Chondrocyte (in vitro differentiated cells): ENCODE measurements at regions not wholly inside any gene's neighbourhood (a gene's known extent, or its start where the extent isn't known, plus 50 kb on each side); places are given as distances from the start of the nearest gene placed in this dataset.

Experiments
- DNase-seq: peaks from one replicate; pipeline ENCODE4 v3.0.0; 2021; ENCODE audit warnings: mixed read lengths, low spot score
- H3K27ac Mint-ChIP-seq: one replicate; pipeline ENCODE4 v1.8.0; 2021; ENCODE audit warnings: mild to moderate bottlenecking, moderate library complexity, mixed read lengths; ENCODE audit not compliant: unreplicated experiment
- H3K27me3 Mint-ChIP-seq: 2 replicates; pipeline ENCODE4 v1.8.0; 2021; ENCODE audit warnings: low read depth, mixed read lengths
- H3K36me3 Mint-ChIP-seq: 2 replicates; pipeline ENCODE4 v1.8.0; 2021; ENCODE audit warnings: low read depth, mixed read lengths
- H3K4me1 Mint-ChIP-seq: 2 replicates; pipeline ENCODE4 v1.8.0; 2021; ENCODE audit warnings: low read depth, mild to moderate bottlenecking, mixed read lengths
- H3K4me3 Mint-ChIP-seq: one replicate; pipeline ENCODE4 v1.8.0; 2021; ENCODE audit warnings: mild to moderate bottlenecking, moderate library complexity, mixed read lengths; ENCODE audit not compliant: unreplicated experiment
- H3K9me3 Mint-ChIP-seq: 2 replicates; pipeline ENCODE4 v1.8.0; 2021; ENCODE audit warnings: low read depth, mixed read lengths
- CTCF ChIP-seq: fragments of 200-600 bp; sonication (generic); IDR thresholded peaks from 2 replicates; pipeline ENCODE4 v1.5.0; 2021; ENCODE audit warnings: antibody characterized with exemption, mild to moderate bottlenecking, moderate library complexity

GRCh38 chr2:235416858-235417499, 76.9 kb upstream of the AGAP1 start:
- Mint-ChIP-seq H3K27ac (peak overlapping the region; percentile 29), H3K4me1 (peaks cover 14% of the 10 kb centered on the region), H3K9me3 (peaks cover 3% of the 10 kb centered on the region), H3K27me3 (peaks cover 2% of the 10 kb centered on the region), H3K36me3 (no peaks in the 10 kb centered on the region), H3K4me3 (no peak overlapping the region)
- no peak for TF ChIP-seq CTCF
- no peak for DNase-seq

GRCh38 chr2:235418918-235419317, 74.9 kb upstream of the AGAP1 start:
- H3K9me3 Mint-ChIP-seq, result peaks cover 6% of the 10 kb centered on the region
- peaks cover 14% of the 10 kb centered on the region for H3K4me1 Mint-ChIP-seq
- no peak overlapping the region for H3K27ac Mint-ChIP-seq
- no peak overlapping the region for H3K4me3 Mint-ChIP-seq
- peak; percentile 27 for TF ChIP-seq CTCF
- peaks cover 2% of the 10 kb centered on the region for H3K27me3 Mint-ChIP-seq
- DNase-seq, result no peak
- peaks cover 4% of the 10 kb centered on the region for H3K36me3 Mint-ChIP-seq

- peaks cover 13% of the 10 kb centered on the region for H3K9me3 Mint-ChIP-seq
- peaks cover 2% of the 10 kb centered on the region for H3K27me3 Mint-ChIP-seq
- TF ChIP-seq CTCF, result no peak
- H3K36me3 Mint-ChIP-seq, result peaks cover 8% of the 10 kb centered on the region
- peaks cover 14% of the 10 kb centered on the region for H3K4me1 Mint-ChIP-seq
- DNase-seq, result no peak
- no peak overlapping the region for H3K27ac Mint-ChIP-seq
- no peak overlapping the region for H3K4me3 Mint-ChIP-seq
These were observed 73.8 kb upstream of the AGAP1 start for GRCh38 chr2:235419996-235420395.

GRCh38 chr2:235421618-235422017, 72.2 kb upstream of the AGAP1 start:
- TF ChIP-seq CTCF, result no peak
- Mint-ChIP-seq H3K9me3 (peaks cover 16% of the 10 kb centered on the region), H3K4me1 (peaks cover 13% of the 10 kb centered on the region), H3K27ac (no peak overlapping the region), H3K27me3 (peaks cover 2% of the 10 kb centered on the region), H3K36me3 (peaks cover 8% of the 10 kb centered on the region), H3K4me3 (no peak overlapping the region)
- DNase-seq, result no peak

- H3K4me1 Mint-ChIP-seq, result no peaks in the 10 kb centered on the region
- no peak for DNase-seq
- no peak for TF ChIP-seq CTCF
- no peaks in the 10 kb centered on the region for H3K9me3 Mint-ChIP-seq
- H3K27ac Mint-ChIP-seq, result no peak overlapping the region
- H3K4me3 Mint-ChIP-seq, result no peak overlapping the region
- peaks cover 1% of the 10 kb centered on the region for H3K36me3 Mint-ChIP-seq
- H3K27me3 Mint-ChIP-seq, result peaks cover 22% of the 10 kb centered on the region
These were observed 63.3 kb upstream of the AGAP1 start for GRCh38 chr2:235430366-235431083.
